OCI-LY7 (cell line): ENCODE measurements at regions not wholly inside any gene's neighbourhood (a gene's known extent, or its start where the extent isn't known, plus 50 kb on each side); places are given as distances from the start of the nearest gene placed in this dataset.

Experiments
- BruUV-seq: library from RNA; stranded (reverse); fragments of 400-500 nt; replicated peaks from 2 replicates; lab custom pipeline; 2021; lab: Mats Ljungman, UMichigan
- CTCF ChIA-PET: fragments of 300-600 bp; sonication (Branson Sonifier 250); formaldehyde crosslinking; loops from one replicate; lab custom pipeline; 2022; ENCODE audit warnings: antibody characterized with exemption; ENCODE audit not compliant: unreplicated experiment; lab: Charles Lee
- POLR2A ChIA-PET: fragments of 300-600 bp; sonication (Branson Sonifier 250); formaldehyde crosslinking; loops from one replicate; lab custom pipeline; 2022; ENCODE audit warnings: antibody characterized with exemption; lab: Charles Lee
- DNase-seq: peaks from one replicate; pipeline ENCODE4 v3.0.0-alpha.2; 2015; ENCODE audit warnings: low spot score
- H2AFZ ChIP-seq: fragments of 200-600 bp; sonication (generic), shearing (Covaris generic); 2 replicates; pipeline ENCODE4 v1.6.1; 2014; ENCODE audit warnings: mild to moderate bottlenecking, antibody characterized with exemption, low read length, moderate library complexity
- H3K27ac ChIP-seq: fragments of 200-600 bp; sonication (generic); 2 replicates; pipeline ENCODE4 v1.5.1; 2014; ENCODE audit warnings: mixed run types, low read depth, mild to moderate bottlenecking, moderate library complexity, low read length, inconsistent platforms; ENCODE audit not compliant: poor library complexity, severe bottlenecking
- H3K36me3 ChIP-seq: fragments of 200-600 bp; sonication (generic); 2 replicates; pipeline ENCODE4 v1.6.1; 2014; ENCODE audit warnings: mild to moderate bottlenecking, antibody characterized with exemption, low read length, moderate library complexity, mixed read lengths; ENCODE audit not compliant: insufficient read depth
- H3K4me1 ChIP-seq: fragments of 200-600 bp; sonication (generic); 2 replicates; pipeline ENCODE4 v1.5.1; 2014; ENCODE audit warnings: mild to moderate bottlenecking, low read length; ENCODE audit not compliant: insufficient read depth, poor library complexity, severe bottlenecking
- H3K4me2 ChIP-seq: fragments of 200-600 bp; sonication (generic); 2 replicates; pipeline ENCODE4 v1.6.1; 2014; ENCODE audit warnings: mild to moderate bottlenecking, low read length
- H3K4me3 ChIP-seq: fragments of 200-600 bp; sonication (generic); 2 replicates; pipeline ENCODE4 v1.5.1; 2014; ENCODE audit warnings: mild to moderate bottlenecking, low read depth, low read length; ENCODE audit not compliant: poor library complexity, severe bottlenecking
- H3K79me2 ChIP-seq: fragments of 200-600 bp; sonication (generic); 2 replicates; pipeline ENCODE4 v1.6.1; 2016; ENCODE audit warnings: low read depth, mild to moderate bottlenecking, low read length, moderate library complexity, mixed read lengths; ENCODE audit not compliant: insufficient read depth
- H3K9me2 ChIP-seq: fragments of 200-600 bp; sonication (generic); 2 replicates; pipeline ENCODE4 v1.6.1; 2016; ENCODE audit warnings: mild to moderate bottlenecking, low read length, mixed read lengths; ENCODE audit not compliant: insufficient read depth
- H3K9me3 ChIP-seq: fragments of 200-600 bp; sonication (generic); 2 replicates; pipeline ENCODE4 v1.6.1; 2014; ENCODE audit warnings: mild to moderate bottlenecking, mixed run types, low read length, mixed read lengths
- H4K20me1 ChIP-seq: fragments of 200-600 bp; sonication (generic); 2 replicates; pipeline ENCODE4 v1.6.1; 2014; ENCODE audit warnings: mild to moderate bottlenecking, antibody characterized with exemption, low read length, moderate library complexity, mixed read lengths; ENCODE audit not compliant: insufficient read depth
- CTCF ChIP-seq: fragments of 200-600 bp; sonication (generic); conservative IDR thresholded peaks from 2 replicates; pipeline ENCODE4 v1.5.1; 2014; ENCODE audit warnings: mild to moderate bottlenecking, antibody characterized with exemption, low read length, moderate library complexity, mixed read lengths
- EZH2phosphoT487 ChIP-seq: fragments of 200-600 bp; sonication (generic); IDR thresholded peaks from 2 replicates; pipeline ENCODE4 v1.6.1; 2018; ENCODE audit warnings: low read depth, borderline replicate concordance, mild to moderate bottlenecking, mixed run types, antibody characterized with exemption, low read length, moderate library complexity, mixed read lengths
- intact Hi-C: fragments of 100-400 bp; cut with micrococcal nuclease; formaldehyde crosslinking; loops from one replicate; pipeline ENCODE4 v1.10.0; 2022; ENCODE audit not compliant: unreplicated experiment

- DNase-seq = no peak
- Histone ChIP-seq H3K4me3 (no peak overlapping the region), H2AFZ (no peak overlapping the region), H3K9me2 (no peaks in the 10 kb centered on the region), H3K79me2 (no peaks in the 10 kb centered on the region), H3K4me2 (no peak overlapping the region), H4K20me1 (no peaks in the 10 kb centered on the region), H3K9me3 (no peaks in the 10 kb centered on the region), H3K27ac (no peak overlapping the region), H3K36me3 (no peaks in the 10 kb centered on the region), H3K4me1 (no peaks in the 10 kb centered on the region)
- TF ChIP-seq EZH2phosphoT487 (no peak), CTCF (no peak)
- intact Hi-C loops = no loop called here
- CTCF ChIA-PET = no interaction called here
- POLR2A ChIA-PET = no interaction called here
- BruUV-seq = no TSS peak
Measured at GRCh38 chr2:121045245-121045644, 239.8 kb downstream of the TFCP2L1 start.

GRCh38 chr2:121046335-121046734 lies 238.7 kb downstream of the TFCP2L1 start:
- Histone ChIP-seq H3K36me3 (no peaks in the 10 kb centered on the region), H3K4me3 (no peak overlapping the region), H4K20me1 (no peaks in the 10 kb centered on the region), H3K9me3 (no peaks in the 10 kb centered on the region), H3K4me1 (no peaks in the 10 kb centered on the region), H3K79me2 (no peaks in the 10 kb centered on the region), H3K9me2 (no peaks in the 10 kb centered on the region), H2AFZ (no peak overlapping the region), H3K4me2 (no peak overlapping the region), H3K27ac (no peak overlapping the region)
- CTCF ChIA-PET = no interaction called here
- POLR2A ChIA-PET = interaction anchor here (0.7 to 1.0 kb wide), 2 partner anchors 29 to 36 kb away, joined by 3 to 5 read pairs; no protein-coding TSS in a partner anchor
- DNase-seq = no peak
- intact Hi-C loops = no loop called here
- BruUV-seq = no TSS peak
- TF ChIP-seq CTCF = no peak
- TF ChIP-seq EZH2phosphoT487 = no peak

- H3K9me2 ChIP-seq = no peaks in the 10 kb centered on the region
- no peak overlapping the region for H2AFZ ChIP-seq
- H3K27ac ChIP-seq = no peak overlapping the region
- intact Hi-C loops = no loop called here
- no peak for DNase-seq
- no peaks in the 10 kb centered on the region for H3K36me3 ChIP-seq
- no peaks in the 10 kb centered on the region for H3K79me2 ChIP-seq
- H3K9me3 ChIP-seq = no peaks in the 10 kb centered on the region
- no TSS peak for BruUV-seq
- ChIA-PET POLR2A (interaction anchor here (1.0 kb wide), 1 partner anchor 28 kb away, joined by 5 read pairs; no protein-coding TSS in a partner anchor), CTCF (no interaction called here)
- H3K4me3 ChIP-seq = no peak overlapping the region
- H4K20me1 ChIP-seq = no peaks in the 10 kb centered on the region
- TF ChIP-seq EZH2phosphoT487 (no peak), CTCF (no peak)
- H3K4me1 ChIP-seq = peaks cover 6% of the 10 kb centered on the region
- no peak overlapping the region for H3K4me2 ChIP-seq
Measured at GRCh38 chr2:121047383-121047782, 237.6 kb downstream of the TFCP2L1 start.
